HG03196 (cell line): ENCODE measurements at regions not wholly inside any gene's neighbourhood (a gene's known extent, or its start where the extent isn't known, plus 50 kb on each side); places are given as distances from the start of the nearest gene placed in this dataset.

Experiments used
- ATAC-seq: cut with Tn5 transposase; IDR thresholded peaks from one replicate; pipeline ENCODE4 v1.9.1; 2021; ENCODE audit not compliant: unreplicated experiment

GRCh38 chr4:104763554-104764222 lies 269.0 kb upstream of the CXXC4 start:
- ATAC-seq, result no peak

- no peak for ATAC-seq
These were observed 272.0 kb upstream of the CXXC4 start for GRCh38 chr4:104766676-104767075.

DNA sequence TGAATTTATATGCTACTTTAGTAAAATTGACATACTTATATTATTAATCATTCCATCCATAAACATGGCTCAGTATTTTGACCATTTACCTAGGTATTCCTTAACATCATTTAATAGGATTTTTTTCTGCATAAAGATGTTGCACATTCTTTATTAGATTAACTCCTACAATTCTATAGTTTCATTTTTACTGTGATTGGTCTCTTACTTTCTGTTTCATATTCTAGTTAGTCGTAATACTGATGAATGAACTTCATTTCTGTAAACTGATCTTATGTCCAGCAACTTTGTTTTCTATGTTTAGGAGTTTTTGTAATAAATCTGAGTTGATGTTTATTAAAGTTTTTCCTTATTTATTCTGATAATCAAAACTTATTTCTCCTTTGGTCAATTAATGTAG lies 278.2 kb upstream of the CXXC4 start:
- peak; percentile 72 for ATAC-seq

- no peak for ATAC-seq
These were observed 300.7 kb upstream of the CXXC4 start for GRCh38 chr4:104795264-104795939.

DNA sequence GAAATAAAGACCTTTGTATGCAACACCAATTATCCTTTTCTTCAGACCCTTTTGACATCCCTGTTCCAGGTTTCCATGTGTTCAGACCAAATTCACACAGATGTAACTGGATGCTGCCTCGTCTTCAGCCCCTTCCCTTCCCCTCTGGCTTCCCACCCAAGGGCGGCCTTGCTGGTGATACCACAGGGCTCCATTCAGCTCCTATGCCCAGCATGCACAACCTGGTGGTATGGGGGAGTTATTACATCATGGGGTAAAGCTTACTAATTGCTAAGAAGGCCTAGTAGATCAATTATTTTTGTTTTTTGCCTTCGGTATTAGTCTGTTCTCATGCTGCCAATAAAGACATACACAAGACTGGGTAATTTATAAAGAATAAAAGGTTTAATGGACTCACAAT lies 317.0 kb upstream of the CXXC4 start:
- no peak for ATAC-seq

DNA sequence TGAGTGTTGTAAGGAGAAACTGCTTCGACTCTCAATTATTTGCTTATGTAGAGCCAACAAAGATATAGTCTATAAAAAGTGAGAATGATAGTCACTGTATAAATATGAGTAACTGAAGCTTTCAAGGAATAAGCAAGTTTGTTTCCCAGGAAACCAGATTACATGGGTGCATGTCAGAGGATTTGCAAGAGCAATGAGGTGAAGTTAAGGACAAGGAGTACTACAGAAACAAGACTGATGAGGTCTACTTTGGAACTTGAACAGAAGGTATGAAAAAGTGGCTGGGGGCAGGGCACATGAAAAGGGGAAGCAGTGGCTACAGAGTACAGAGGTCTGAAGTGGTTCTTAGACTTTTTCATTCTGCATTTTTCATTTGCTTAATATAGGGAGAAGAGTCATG lies 321.0 kb upstream of the CXXC4 start:
- ATAC-seq, result no peak

- peak; percentile 53 for ATAC-seq
These were observed 323.9 kb upstream of the CXXC4 start for GRCh38 chr4:104818579-104818978.

DNA sequence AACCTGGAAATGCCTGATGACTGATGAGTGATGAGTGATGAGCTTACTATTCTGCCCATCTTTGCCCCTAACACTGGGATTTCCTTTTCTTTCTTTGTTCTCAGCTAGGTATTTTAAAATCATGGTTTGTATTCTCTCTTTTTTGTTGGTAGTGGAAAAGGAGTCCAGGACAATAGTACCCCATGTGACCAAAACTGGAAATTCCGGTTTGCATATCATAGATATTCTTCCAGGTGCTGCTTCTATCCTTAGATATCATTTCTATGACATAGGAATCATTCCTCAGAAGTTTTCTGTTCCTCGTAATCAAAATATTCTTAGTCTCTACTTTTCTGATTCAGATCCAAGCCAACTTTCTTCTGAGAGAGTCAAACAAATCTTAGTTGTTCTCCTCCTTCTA lies 320.5 kb upstream of the TET2 start:
- no peak for ATAC-seq

DNA sequence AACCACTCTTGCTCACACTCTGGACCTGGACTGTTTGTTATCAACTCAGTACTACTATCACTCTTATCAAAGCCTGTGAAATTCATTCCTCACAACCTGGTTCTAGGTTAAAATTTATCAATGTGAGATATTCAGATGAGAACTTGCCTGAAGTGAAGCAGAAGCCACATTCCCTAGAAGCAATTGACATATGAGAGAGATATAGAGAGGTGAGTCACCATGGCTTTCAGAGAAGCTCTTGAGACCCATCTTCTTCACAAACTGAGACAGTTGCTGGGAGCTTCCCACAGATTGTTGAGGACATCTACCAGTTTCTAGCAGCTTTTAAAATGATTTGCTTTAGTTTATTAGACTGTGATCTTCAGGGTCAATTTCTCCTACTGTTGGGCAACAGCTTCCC lies 316.9 kb upstream of the TET2 start:
- no peak for ATAC-seq

DNA sequence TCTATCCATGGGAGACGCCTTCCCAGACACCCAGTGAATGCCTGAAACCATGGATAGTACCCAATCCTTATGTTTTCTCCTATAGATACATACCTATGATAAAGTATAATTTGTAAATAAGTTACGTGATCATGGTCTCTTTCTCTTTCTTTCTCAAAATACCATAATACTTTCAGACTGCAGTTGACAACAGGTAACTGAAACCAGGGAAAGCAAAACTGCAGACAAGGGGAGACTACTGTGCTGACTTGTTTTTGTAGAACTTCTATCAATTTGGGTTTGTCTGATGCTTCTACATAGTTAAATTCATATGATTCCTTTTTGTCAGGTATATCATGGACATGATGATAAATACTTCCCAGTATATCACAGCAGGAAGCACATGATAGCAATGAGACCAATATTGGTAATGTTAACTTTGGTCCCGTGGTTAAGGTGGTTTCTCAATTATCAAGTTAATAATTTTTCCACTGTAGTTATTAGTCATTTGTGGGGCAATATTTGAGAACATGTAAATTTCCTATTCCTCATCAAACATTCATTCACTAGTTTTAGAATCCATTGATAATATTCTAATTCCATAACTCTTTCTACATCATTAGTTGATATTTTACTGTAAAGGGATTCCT lies 298.0 kb upstream of the TET2 start:
- peak; percentile 50 for ATAC-seq

DNA sequence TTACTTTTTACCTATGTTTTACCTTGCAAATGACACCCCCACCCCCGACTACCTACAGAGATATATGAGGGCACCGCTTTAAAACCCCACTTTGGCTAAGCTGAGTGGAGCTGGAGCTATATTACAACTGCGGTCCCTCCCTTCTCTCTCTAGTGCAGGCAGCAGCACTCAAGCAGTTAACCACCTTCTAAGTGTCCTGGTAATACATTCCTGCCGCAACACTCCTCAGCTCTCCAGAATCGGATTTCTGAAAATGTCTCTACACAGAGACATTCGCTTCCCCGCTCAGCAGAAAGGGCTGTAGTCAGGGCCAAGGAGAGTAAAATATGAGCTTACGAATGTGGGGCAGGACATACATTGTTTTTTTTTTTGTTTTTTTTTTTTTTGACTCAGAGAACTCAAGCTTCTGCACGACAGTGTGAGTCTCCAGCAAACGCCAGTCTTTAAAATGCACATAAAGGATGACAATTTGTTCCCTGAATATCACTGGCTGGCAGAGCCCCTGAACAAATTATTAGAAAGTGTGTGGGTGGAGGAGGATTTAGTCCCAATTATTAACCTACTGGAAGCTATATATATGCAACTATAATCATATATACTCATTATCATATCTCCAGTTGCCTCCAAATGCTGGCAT lies 287.0 kb upstream of the TET2 start:
- no peak for ATAC-seq

- peak; percentile 88 for ATAC-seq
These were observed 286.2 kb upstream of the TET2 start for GRCh38 chr4:104860238-104861123.

DNA sequence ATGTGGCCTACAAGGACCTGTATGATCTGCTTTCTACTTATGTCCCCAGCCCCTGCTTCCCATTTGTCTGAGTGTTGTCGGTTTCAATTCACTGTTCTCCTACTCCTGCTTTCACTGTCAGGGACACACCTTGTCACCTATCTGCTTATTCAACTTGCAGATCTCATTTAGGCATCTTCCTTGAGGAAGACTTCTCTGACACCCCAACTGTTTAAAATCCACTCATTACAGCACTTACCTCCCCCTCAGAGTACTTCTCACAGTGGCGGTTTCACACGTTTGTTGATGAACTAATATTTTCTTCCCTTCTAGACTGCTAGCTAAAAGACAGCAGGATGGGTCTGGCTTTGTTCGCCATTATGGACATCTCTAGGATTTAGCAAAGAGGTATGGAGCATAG lies 279.9 kb upstream of the TET2 start:
- ATAC-seq, result no peak

DNA sequence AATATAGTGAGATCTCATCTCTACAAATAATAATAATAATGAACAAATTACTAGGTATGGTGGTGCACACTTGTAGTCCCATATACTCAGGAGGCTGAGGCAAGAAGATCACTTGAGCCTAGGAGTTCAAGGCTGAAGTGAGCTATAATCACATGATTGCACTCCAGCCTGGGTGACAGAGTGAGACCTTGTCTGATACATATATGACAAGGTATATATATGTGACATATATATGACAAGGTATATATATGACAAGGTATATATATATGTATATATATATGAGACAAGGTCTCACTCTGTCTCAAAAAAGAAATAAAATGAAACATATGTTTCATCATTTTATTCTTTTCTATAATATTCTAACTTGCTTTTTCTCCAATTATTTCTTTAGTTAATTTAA lies 278.1 kb upstream of the TET2 start:
- peak; percentile 29 for ATAC-seq

GRCh38 chr4:104868958-104869357 lies 277.7 kb upstream of the TET2 start:
- peak; percentile 94 for ATAC-seq

DNA sequence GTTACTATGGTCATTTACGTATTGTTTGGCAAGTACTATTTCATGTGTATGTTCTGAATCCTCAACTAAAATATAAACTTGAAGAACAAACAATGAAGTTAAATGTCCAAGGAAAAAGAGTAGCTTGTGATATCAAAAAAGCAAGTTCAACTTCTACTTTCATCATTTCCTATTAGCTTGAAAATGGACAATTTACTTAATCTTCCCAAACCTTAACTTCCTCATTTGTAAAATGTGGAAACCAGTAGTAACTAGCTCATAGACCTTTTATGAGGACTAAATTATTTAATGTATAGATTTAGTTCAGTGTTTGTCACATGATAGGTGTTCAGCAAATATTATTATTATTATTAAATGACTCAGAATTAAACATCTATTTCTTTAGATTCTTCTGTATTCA lies 276.8 kb upstream of the TET2 start:
- ATAC-seq, result no peak

DNA sequence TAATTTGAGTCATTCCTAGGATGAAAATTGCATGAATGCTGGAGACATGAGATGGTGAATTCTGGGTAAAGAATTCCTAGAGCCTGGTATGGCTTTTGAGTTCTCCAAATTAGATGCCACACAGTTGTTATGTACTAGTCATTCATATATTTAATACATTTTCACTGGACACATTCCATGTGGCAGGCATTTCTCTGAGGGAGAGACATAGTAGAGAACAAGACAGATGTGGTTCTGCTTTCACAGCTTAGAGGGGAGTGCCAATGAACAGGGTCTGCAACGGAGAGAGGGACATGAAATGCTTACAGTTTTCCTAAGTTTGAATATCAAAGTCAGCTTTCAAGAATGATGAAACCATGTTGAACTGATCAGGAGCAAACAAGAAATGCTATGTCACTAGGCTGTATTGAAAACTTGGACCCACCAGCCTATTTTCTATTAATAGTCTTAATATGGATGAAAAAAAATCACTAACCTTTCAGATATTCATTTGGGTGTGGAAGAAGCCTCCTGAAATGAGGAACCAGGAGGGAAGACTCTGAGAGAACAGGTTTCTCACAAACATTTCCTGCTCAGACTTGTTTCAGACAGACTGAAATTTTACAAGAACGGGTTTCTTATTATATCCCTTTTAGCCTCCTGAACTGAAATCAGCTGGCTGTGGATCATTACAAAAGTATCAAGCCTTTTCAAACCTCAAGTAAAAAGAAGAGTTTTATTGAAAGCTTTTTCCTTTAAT lies 276.0 kb upstream of the TET2 start:
- peak; percentile 38 for ATAC-seq

- no peak for ATAC-seq
These were observed 267.7 kb upstream of the TET2 start for GRCh38 chr4:104878936-104879335.

DNA sequence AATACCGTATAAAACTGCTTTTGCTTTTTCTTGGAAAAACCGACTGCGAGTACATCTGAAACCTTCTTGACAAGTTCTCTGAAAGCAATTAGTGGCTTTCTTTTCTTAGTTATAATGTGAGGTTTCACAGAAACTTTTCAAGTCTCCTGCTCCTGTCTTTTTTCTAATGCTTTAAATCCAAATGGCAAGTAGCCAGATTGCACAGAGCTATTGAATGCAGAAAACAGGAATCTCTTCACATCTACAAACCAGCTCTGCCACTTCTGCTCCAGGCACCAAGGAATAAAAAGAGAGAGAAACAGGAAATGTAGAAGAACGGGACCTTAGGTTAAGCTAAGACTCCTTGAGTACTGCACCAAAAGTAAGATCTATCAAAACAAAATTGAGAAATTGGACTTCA lies 267.3 kb upstream of the TET2 start:
- ATAC-seq, result no peak

DNA sequence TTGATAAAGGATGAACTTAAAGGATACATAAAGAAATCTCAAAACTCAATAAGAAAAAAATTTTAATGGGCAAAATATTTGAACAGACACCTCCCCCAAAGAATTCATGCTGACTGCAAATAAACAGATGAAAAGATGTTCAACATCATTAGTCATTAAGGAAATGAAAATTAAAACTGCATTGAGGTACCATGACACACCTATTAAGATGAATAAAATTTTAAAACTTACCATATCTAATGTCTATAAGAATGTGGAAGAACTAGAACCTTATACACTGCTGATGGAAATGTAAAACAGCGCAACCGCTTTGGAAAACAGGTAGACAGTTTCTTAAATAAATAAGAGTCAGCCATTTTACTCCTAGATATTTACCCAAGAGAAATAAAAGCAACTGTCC lies 266.8 kb upstream of the TET2 start:
- ATAC-seq, result no peak
